Left lung (tissue), 4 donors: ENCODE measurements at regions not wholly inside any gene's neighbourhood (a gene's known extent, or its start where the extent isn't known, plus 50 kb on each side); places are given as distances from the start of the nearest gene placed in this dataset.
A peak's percentile ranks its signal among the peaks of the same experiment; 100 is the strongest.

Source experiments
- ATAC-seq: fragments of 200-7000 bp; cut with Tn5 transposase; one replicate; pipeline ENCODE4 v1.9.1; 2020; ENCODE audit warnings: moderate library complexity
- DNase-seq, 4 donors: peaks; one replicate each; pipeline ENCODE4 v3.0.0-alpha.2; 2013 to 2020
- H3K27ac ChIP-seq, 2 donors: fragments of 200-600 bp; sonication (generic) in 1 of 2; one replicate each; pipeline versions ENCODE4 v1.5.0 to v1.8.0; 2020 to 2021
- H3K27me3 ChIP-seq, 2 donors: fragments of 200-600 bp; sonication (generic) in 1 of 2; one replicate each; pipeline versions ENCODE4 v1.5.0 to v1.8.0; 2020 to 2021
- H3K36me3 ChIP-seq, 2 donors: fragments of 200-600 bp; sonication (generic) in 1 of 2; one replicate each; pipeline versions ENCODE4 v1.5.0 to v1.8.0; 2020 to 2021
- H3K4me1 ChIP-seq, 2 donors: fragments of 200-600 bp; one replicate each; pipeline ENCODE4 v1.8.0; 2021
- H3K4me3 ChIP-seq, 2 donors: fragments of 200-600 bp; sonication (generic) in 1 of 2; one replicate each; pipeline versions ENCODE4 v1.5.0 to v1.8.0; 2020 to 2021; ENCODE audit warnings: mild to moderate bottlenecking in 1 of 2
- H3K9me3 ChIP-seq, 2 donors: fragments of 200-600 bp; sonication (generic) in 1 of 2; one replicate each; pipeline versions ENCODE4 v1.5.0 to v1.8.0; 2020 to 2021
- CTCF ChIP-seq, 2 donors: fragments of 200-600 bp; sonication (generic) in 1 of 2; IDR thresholded peaks; one replicate each; pipeline versions ENCODE4 v1.5.0 to v1.8.0; 2021; ENCODE audit warnings: antibody characterized with exemption in 2 of 2
- intact Hi-C, 2 donors: fragments of 100-400 bp; cut with DNase I; formaldehyde crosslinking; loops; one replicate each; pipeline versions ENCODE4 v1.11.2 to v1.14.2; 2022
- donor health status: DM: no; HTN: yes; CAD: no.
- donor health status: DM: no; HTN: no; CAD: no.

GRCh38 chr15:68512052-68512451 lies 66.7 kb upstream of the CORO2B start:
- H3K4me3 ChIP-seq = no peak overlapping the region
- no peak for TF ChIP-seq CTCF (IDR thresholded peaks at IDR 0.05)
- ATAC-seq (no peak), DNase-seq (no peak)
- H3K9me3 ChIP-seq = peaks cover 0 to 3% of the 10 kb centered on the region in 2 donors
- H3K36me3 ChIP-seq = no peaks in the 10 kb centered on the region
- no peaks in the 10 kb centered on the region for H3K27me3 ChIP-seq
- intact Hi-C loops = no loop called here
- H3K27ac ChIP-seq = no peak overlapping the region
- no peaks in the 10 kb centered on the region for H3K4me1 ChIP-seq

GRCh38 chr15:68512598-68512997 lies 66.2 kb upstream of the CORO2B start:
- Histone ChIP-seq H3K27me3 (no peaks in the 10 kb centered on the region), H3K27ac (no peak overlapping the region), H3K36me3 (no peaks in the 10 kb centered on the region), H3K4me1 (peaks cover 0 to 2% of the 10 kb centered on the region in 2 donors), H3K9me3 (peaks cover 0 to 3% of the 10 kb centered on the region in 2 donors), H3K4me3 (no peak overlapping the region)
- DNase-seq = no peak
- intact Hi-C loops = no loop called here
- no peak for TF ChIP-seq CTCF (IDR thresholded peaks at IDR 0.05)
- ATAC-seq = no peak

- no peak overlapping the region for H3K27ac ChIP-seq
Measured at GRCh38 chr15:68515371-68516095, 63.3 kb upstream of the CORO2B start.

GRCh38 chr15:68517285-68517761 lies 61.5 kb upstream of the CORO2B start:
- Histone ChIP-seq H3K36me3 (no peaks in the 10 kb centered on the region), H3K27me3 (no peaks in the 10 kb centered on the region), H3K4me3 (no peak overlapping the region), H3K4me1 (peaks cover 0 to 6% of the 10 kb centered on the region in 2 donors), H3K9me3 (peaks cover 0 to 3% of the 10 kb centered on the region in 2 donors), H3K27ac (peak overlapping the region in 1 of 2 donors; percentile 47)
- intact Hi-C loops = no loop called here
- DNase-seq (no peak), ATAC-seq (no peak)
- no peak for TF ChIP-seq CTCF (IDR thresholded peaks at IDR 0.05)

More at GRCh38 chr15:68515371-68516095, 63.3 kb upstream of the CORO2B start:
- Histone ChIP-seq H3K36me3 (no peaks in the 10 kb centered on the region), H3K4me3 (no peak overlapping the region), H3K9me3 (peaks cover 0 to 3% of the 10 kb centered on the region in 2 donors), H3K4me1 (peaks cover 0 to 6% of the 10 kb centered on the region in 2 donors), H3K27me3 (no peaks in the 10 kb centered on the region)
- intact Hi-C loops = no loop called here
- no peak for TF ChIP-seq CTCF (IDR thresholded peaks at IDR 0.05)
- no peak for ATAC-seq
- DNase-seq = no peak

- ATAC-seq (no peak), DNase-seq (no peak)
- Histone ChIP-seq H3K27me3 (no peaks in the 10 kb centered on the region), H3K9me3 (peaks cover 0 to 3% of the 10 kb centered on the region in 2 donors), H3K36me3 (no peaks in the 10 kb centered on the region), H3K27ac (peak overlapping the region in 1 of 2 donors; percentile 47), H3K4me1 (peaks cover 0 to 6% of the 10 kb centered on the region in 2 donors), H3K4me3 (no peak overlapping the region)
- intact Hi-C loops = no loop called here
- TF ChIP-seq CTCF (IDR thresholded peaks at IDR 0.05) = no peak
Measured at GRCh38 chr15:68518046-68518445, 60.7 kb upstream of the CORO2B start.
